RWPE1 (cell line): ENCODE measurements at regions not wholly inside any gene's neighbourhood (a gene's known extent, or its start where the extent isn't known, plus 50 kb on each side); places are given as distances from the start of the nearest gene placed in this dataset.

Source experiments
- CTCF ChIA-PET: fragments of 350-600 bp; sonication (Branson Sonifier 250); formaldehyde crosslinking; extraction: SDS; loops from one replicate; lab custom pipeline; 2021; lab: Yijun Ruan, JAX
- POLR2A ChIA-PET: fragments of 400-600 bp; formaldehyde crosslinking; extraction: SDS; loops from one replicate; lab custom pipeline; 2020; ENCODE audit warnings: antibody characterized with exemption; ENCODE audit not compliant: low non-redundant PET; lab: Yijun Ruan, JAX
- DNase-seq: peaks from one replicate; pipeline ENCODE4 v3.0.0; 2012; ENCODE audit warnings: low spot score
- H3K27ac ChIP-seq: fragments of 450-650 bp; 2 replicates; pipeline ENCODE4 v1.5.1; 2017
- TF ChIP-seq, protein P1 (sequence below): fragments of 450-650 bp; conservative IDR thresholded peaks from 2 replicates; pipeline ENCODE4 v1.5.1; 2017; ENCODE audit warnings: low read depth, mild to moderate bottlenecking

DNA sequence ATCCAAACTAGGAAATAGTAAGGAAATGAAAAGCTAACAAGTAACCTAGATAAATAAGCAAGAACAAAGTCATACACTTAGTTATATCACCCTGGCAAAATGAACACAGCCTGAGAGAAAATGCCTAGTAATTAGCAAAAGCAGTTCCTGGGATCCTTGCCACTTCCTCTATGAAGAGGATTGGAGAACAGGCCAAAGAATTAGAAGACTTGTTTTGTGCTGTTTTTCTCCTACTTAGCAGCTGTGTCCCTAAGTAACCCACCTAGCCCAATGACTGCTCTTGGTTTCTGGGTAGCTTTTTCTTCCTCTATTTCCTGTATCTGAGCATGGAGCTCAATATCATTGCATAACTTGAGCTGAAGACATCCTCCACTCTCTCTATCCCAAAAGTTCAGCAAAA, 713.9 kb downstream of the ETS1 start:
- ChIA-PET POLR2A (no interaction called here), CTCF (no interaction called here)
- DNase-seq: no peak
- H3K27ac ChIP-seq: no peak overlapping the region
- TF ChIP-seq, protein P1, sequence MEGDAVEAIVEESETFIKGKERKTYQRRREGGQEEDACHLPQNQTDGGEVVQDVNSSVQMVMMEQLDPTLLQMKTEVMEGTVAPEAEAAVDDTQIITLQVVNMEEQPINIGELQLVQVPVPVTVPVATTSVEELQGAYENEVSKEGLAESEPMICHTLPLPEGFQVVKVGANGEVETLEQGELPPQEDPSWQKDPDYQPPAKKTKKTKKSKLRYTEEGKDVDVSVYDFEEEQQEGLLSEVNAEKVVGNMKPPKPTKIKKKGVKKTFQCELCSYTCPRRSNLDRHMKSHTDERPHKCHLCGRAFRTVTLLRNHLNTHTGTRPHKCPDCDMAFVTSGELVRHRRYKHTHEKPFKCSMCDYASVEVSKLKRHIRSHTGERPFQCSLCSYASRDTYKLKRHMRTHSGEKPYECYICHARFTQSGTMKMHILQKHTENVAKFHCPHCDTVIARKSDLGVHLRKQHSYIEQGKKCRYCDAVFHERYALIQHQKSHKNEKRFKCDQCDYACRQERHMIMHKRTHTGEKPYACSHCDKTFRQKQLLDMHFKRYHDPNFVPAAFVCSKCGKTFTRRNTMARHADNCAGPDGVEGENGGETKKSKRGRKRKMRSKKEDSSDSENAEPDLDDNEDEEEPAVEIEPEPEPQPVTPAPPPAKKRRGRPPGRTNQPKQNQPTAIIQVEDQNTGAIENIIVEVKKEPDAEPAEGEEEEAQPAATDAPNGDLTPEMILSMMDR: no peak

DNA sequence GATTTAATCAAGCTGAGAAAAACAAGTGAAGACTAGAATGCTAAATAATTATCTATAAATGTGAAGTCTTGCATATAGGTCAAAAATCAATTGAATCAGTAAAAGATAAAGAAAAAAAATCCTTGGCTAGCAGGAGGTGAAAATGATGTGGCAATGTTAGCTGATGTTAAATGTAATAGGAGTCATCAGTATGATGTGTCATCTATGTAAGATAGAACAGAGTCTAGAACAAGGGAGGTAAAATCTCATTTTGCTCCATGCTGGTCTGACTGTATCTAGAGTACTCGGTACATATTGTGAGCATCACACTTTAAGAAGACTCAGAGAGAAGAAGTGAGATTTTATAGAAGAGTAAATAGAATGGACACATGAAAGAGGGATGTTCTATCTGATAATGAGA, 721.2 kb downstream of the ETS1 start:
- ChIA-PET CTCF (no interaction called here), POLR2A (no interaction called here)
- TF ChIP-seq, protein P1: no peak
- H3K27ac ChIP-seq: no peak overlapping the region
- DNase-seq: no peak

DNA sequence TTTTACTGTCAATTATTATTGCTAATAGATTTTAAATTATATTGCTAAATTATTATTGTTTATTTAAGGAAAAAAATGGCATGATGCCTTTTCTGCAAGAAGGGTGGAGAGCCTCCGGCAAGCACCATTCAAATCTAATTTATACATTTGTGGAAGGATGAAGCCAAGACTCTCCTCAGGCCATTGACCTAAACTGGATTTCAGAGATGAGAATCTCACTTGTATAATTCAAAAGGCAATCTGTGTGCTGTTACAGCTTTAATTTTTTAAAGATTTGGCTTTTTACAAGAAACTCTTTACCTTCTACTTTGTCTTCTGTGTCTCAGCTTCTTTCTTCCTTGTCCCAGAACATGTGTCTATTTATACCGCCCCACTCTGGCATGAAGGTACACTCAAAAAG, 722.5 kb downstream of the ETS1 start:
- TF ChIP-seq, protein P1: no peak
- H3K27ac ChIP-seq: no peak overlapping the region
- no peak for DNase-seq
- ChIA-PET POLR2A (no interaction called here), CTCF (no interaction called here)

DNA sequence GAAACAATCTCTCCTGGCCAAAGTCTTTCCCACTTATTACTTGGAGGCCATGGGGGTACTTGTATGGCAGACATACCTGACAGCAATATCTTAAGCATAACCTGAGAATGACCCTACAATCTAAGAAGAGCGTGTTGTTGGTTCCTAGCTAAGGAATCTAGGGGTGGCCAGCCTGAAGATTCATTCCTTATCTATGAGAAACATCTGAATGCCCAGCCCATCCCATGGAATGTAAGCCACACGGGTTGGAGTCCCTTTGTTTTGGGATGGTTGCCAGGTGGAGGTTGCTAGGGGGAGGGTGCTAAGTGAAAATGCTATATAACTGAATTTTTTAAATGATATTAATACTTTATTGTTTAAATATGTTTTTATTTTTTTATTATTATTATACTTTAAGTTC, 725.0 kb downstream of the ETS1 start:
- ChIA-PET CTCF (no interaction called here), POLR2A (no interaction called here)
- H3K27ac ChIP-seq: no peak overlapping the region
- TF ChIP-seq, protein P1: no peak
- DNase-seq: peak; percentile 50

DNA sequence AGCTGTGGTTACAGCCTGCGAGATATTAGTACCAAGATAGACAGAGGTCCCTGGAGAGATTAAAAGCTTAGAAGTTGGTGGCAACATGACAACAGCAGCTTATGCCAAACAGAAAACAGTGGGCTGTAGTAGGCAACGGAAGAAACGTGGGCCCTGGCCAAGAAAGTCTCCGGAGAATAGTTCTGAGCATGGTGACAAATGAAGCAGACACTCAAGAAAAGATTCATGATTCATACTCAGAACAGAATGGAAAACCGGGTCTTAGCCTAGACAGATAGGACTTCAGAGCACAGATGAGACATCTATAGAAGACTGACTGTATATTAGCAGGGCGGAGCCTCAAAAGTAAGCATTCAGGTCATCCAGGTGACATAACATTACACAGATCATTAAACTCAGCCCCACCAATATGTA, 727.4 kb downstream of the ETS1 start:
- DNase-seq: no peak
- TF ChIP-seq, protein P1: no peak
- ChIA-PET CTCF (no interaction called here), POLR2A (no interaction called here)
- H3K27ac ChIP-seq: no peak overlapping the region

DNA sequence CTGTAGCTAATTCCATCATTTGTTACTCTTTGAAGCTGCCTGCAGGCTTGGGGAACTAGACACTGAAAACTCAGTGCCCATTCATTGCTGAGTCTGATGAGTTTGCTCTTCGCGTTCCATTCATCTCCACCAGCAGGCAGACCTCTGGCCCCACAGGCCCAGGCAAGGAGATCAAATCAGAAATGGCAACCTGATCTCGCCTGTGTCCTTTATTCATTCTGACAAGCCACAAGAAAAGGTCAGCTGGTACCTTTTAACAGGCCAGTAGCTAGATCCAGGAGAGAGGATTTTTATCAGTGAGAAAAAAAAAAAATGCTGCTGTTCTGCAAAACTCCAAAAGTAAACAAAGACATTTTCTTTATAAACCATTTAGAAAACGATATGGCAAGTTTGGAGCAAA, 742.5 kb downstream of the ETS1 start:
- H3K27ac ChIP-seq: no peak overlapping the region
- DNase-seq: no peak
- TF ChIP-seq, protein P1: no peak
- POLR2A ChIA-PET: no interaction called here
- CTCF ChIA-PET: interaction anchor here (0.6 to 1.1 kb wide), 2 partner anchors 83 to 237 kb away, joined by 3 to 4 read pairs; no protein-coding TSS in a partner anchor
